HEK293T (cell line): ENCODE measurements at regions not wholly inside any gene's neighbourhood (a gene's known extent, or its start where the extent isn't known, plus 50 kb on each side); places are given as distances from the start of the nearest gene placed in this dataset.

Experiments used
- CTCF ChIA-PET: fragments of 350-600 bp; formaldehyde crosslinking; extraction: SDS; loops from one replicate; lab custom pipeline; 2021; ENCODE audit warnings: antibody characterized with exemption, inconsistent platforms; lab: Yijun Ruan, JAX
- POLR2A ChIA-PET: fragments of 350-600 bp; formaldehyde crosslinking; extraction: SDS; loops from one replicate; lab custom pipeline; 2020; ENCODE audit warnings: antibody characterized with exemption, inconsistent platforms; lab: Yijun Ruan, JAX
- DNase-seq: peaks from one replicate; pipeline ENCODE4 v3.0.0; 2012; ENCODE audit warnings: mixed read lengths; ENCODE audit errors: extremely low spot score
- ARNT ChIP-seq: fragments of 450-650 bp; IDR thresholded peaks from 2 replicates; pipeline ENCODE4 v1.6.1; 2017; ENCODE audit warnings: mild to moderate bottlenecking
- BHLHE40 ChIP-seq: fragments of 450-650 bp; IDR thresholded peaks from 2 replicates; pipeline ENCODE4 v1.6.1; 2016; ENCODE audit warnings: mild to moderate bottlenecking, moderate library complexity, borderline replicate concordance
- CTBP1 ChIP-seq: fragments of 450-650 bp; IDR thresholded peaks from 2 replicates; pipeline ENCODE4 v1.6.1; 2016; ENCODE audit warnings: borderline replicate concordance
- ELF4 ChIP-seq: fragments of 450-650 bp; IDR thresholded peaks from 2 replicates; pipeline ENCODE4 v1.6.1; 2017; ENCODE audit warnings: antibody characterized with exemption
- FOXA1 ChIP-seq: fragments of 450-650 bp; IDR thresholded peaks from 2 replicates; pipeline ENCODE4 v1.6.1; 2016; ENCODE audit warnings: mild to moderate bottlenecking
- FOXK2 ChIP-seq: fragments of 450-650 bp; IDR thresholded peaks from 2 replicates; pipeline ENCODE4 v1.6.1; 2016; ENCODE audit warnings: mild to moderate bottlenecking
- FOXM1 ChIP-seq: fragments of 450-650 bp; IDR thresholded peaks from 2 replicates; pipeline ENCODE4 v1.6.1; 2017; ENCODE audit warnings: mild to moderate bottlenecking, borderline replicate concordance
- HDGF ChIP-seq: fragments of 450-650 bp; IDR thresholded peaks from 2 replicates; pipeline ENCODE4 v1.6.1; 2017; ENCODE audit warnings: antibody characterized with exemption, borderline replicate concordance
- L3MBTL2 ChIP-seq: fragments of 450-650 bp; conservative IDR thresholded peaks from 2 replicates; pipeline ENCODE4 v1.6.1; 2016; ENCODE audit warnings: mild to moderate bottlenecking
- LEF1 ChIP-seq: fragments of 450-650 bp; IDR thresholded peaks from 2 replicates; pipeline ENCODE4 v1.6.1; 2017; ENCODE audit warnings: mild to moderate bottlenecking, borderline replicate concordance
- NFRKB ChIP-seq: fragments of 450-650 bp; IDR thresholded peaks from 2 replicates; pipeline ENCODE4 v1.6.1; 2016; ENCODE audit warnings: mild to moderate bottlenecking, moderate library complexity
- SP1 ChIP-seq: fragments of 450-650 bp; IDR thresholded peaks from 2 replicates; pipeline ENCODE4 v1.6.1; 2017
- SUZ12 ChIP-seq: fragments of 450-650 bp; IDR thresholded peaks from 2 replicates; pipeline ENCODE4 v1.6.1; 2016; ENCODE audit warnings: mild to moderate bottlenecking
- TARDBP ChIP-seq: fragments of 450-650 bp; IDR thresholded peaks from 2 replicates; pipeline ENCODE4 v1.6.1; 2016
- ZNF384 ChIP-seq: fragments of 450-650 bp; IDR thresholded peaks from 2 replicates; pipeline ENCODE4 v1.6.1; 2016
- TF ChIP-seq, protein P1 (sequence below): fragments of 450-650 bp; IDR thresholded peaks from 2 replicates; pipeline ENCODE4 v1.6.1; 2016

GRCh38 chr2:6168485-6168884 is 476.3 kb downstream of the SOX11 start:
- CTCF ChIA-PET = no interaction called here
- no peak for DNase-seq
- POLR2A ChIA-PET = no interaction called here
- TF ChIP-seq FOXM1 = no peak
- TF ChIP-seq LEF1 = no peak
- TF ChIP-seq FOXA1 = no peak
- no peak for TF ChIP-seq BHLHE40
- TF ChIP-seq, protein P1, sequence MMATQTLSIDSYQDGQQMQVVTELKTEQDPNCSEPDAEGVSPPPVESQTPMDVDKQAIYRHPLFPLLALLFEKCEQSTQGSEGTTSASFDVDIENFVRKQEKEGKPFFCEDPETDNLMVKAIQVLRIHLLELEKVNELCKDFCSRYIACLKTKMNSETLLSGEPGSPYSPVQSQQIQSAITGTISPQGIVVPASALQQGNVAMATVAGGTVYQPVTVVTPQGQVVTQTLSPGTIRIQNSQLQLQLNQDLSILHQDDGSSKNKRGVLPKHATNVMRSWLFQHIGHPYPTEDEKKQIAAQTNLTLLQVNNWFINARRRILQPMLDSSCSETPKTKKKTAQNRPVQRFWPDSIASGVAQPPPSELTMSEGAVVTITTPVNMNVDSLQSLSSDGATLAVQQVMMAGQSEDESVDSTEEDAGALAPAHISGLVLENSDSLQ = no peak
- TF ChIP-seq ARNT = no peak
- no peak for TF ChIP-seq SP1
- TF ChIP-seq HDGF = no peak
- no peak for TF ChIP-seq SUZ12
- no peak for TF ChIP-seq L3MBTL2

DNA sequence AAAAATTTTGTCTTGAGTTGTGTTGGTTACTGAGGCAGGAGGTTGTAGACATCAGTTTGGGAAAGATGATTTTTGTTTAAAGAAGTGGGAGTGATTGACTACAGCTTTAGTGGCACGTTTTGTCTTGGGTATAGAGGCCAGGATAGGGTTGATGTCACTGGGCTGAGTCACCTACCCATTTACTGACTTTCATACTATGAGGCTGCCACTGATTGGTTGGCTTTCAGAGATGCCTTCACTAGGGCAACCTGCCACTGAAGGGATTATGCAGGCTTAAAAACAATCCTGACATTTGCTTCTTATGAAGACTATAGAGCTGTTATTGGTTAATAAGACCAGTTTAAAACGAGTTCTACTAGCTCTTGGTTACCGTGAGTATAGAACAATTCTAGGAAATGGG is 479.1 kb downstream of the SOX11 start:
- POLR2A ChIA-PET = no interaction called here
- CTCF ChIA-PET = no interaction called here
- DNase-seq = no peak
- no peak for TF ChIP-seq L3MBTL2
- TF ChIP-seq FOXA1 = no peak
- TF ChIP-seq ZNF384 = no peak
- no peak for TF ChIP-seq HDGF
- no peak for TF ChIP-seq SP1
- TF ChIP-seq ARNT = no peak
- TF ChIP-seq CTBP1 = no peak
- no peak for TF ChIP-seq FOXM1
- TF ChIP-seq LEF1 = no peak
- TF ChIP-seq SUZ12 = no peak
- TF ChIP-seq, protein P1 = no peak
- TF ChIP-seq FOXK2 = no peak
- no peak for TF ChIP-seq NFRKB
- no peak for TF ChIP-seq BHLHE40
- no peak for TF ChIP-seq TARDBP
- TF ChIP-seq ELF4 = no peak

- ChIA-PET CTCF (no interaction called here), POLR2A (no interaction called here)
These were observed 485.6 kb downstream of the SOX11 start for GRCh38 chr2:6177811-6178210.

GRCh38 chr2:6181525-6181924 is 489.3 kb downstream of the SOX11 start:
- POLR2A ChIA-PET = no interaction called here
- TF ChIP-seq HDGF = no peak
- TF ChIP-seq, protein P1 = no peak
- no peak for TF ChIP-seq L3MBTL2
- TF ChIP-seq FOXM1 = no peak
- TF ChIP-seq FOXA1 = no peak
- TF ChIP-seq FOXK2 = no peak
- TF ChIP-seq ELF4 = no peak
- TF ChIP-seq ARNT = no peak
- no peak for TF ChIP-seq NFRKB
- no peak for TF ChIP-seq CTBP1
- TF ChIP-seq ZNF384 = no peak
- TF ChIP-seq BHLHE40 = no peak
- TF ChIP-seq LEF1 = no peak
- no peak for TF ChIP-seq SUZ12
- no peak for TF ChIP-seq TARDBP
- TF ChIP-seq SP1 = no peak
- CTCF ChIA-PET = no interaction called here
- no peak for DNase-seq

More at GRCh38 chr2:6177811-6178210, 485.6 kb downstream of the SOX11 start:
- no peak for DNase-seq
- TF ChIP-seq SP1 (no peak), CTBP1 (no peak), ZNF384 (no peak)
- TF ChIP-seq, protein P1 = no peak

DNA sequence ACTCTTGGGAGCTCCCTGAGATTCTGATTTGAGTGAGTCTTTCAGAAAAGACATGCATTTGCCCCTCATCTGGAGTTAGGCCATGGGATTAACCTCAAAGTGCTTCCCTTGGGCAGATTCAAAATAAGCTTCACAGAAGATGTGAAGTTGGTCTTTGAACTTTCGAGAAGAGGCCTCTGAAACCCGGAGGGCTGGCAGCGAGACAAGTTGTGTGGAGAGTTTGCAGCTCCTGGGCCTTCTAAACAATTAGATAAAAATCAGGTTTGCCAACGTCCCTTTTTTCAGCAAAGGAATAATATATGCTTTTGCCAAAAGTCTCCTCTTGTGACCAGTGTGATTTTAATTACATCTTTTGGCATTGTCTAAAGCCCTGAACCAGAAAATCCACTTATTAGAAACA is 489.7 kb downstream of the SOX11 start:
- no peak for TF ChIP-seq TARDBP
- no peak for TF ChIP-seq HDGF
- TF ChIP-seq LEF1 = no peak
- ChIA-PET POLR2A (no interaction called here), CTCF (no interaction called here)
- DNase-seq = no peak

- ChIA-PET POLR2A (no interaction called here), CTCF (no interaction called here)
- TF ChIP-seq LEF1 (no peak), HDGF (no peak), NFRKB (no peak)
These were observed 491.0 kb downstream of the SOX11 start for GRCh38 chr2:6183226-6183625.

More at GRCh38 chr2:6183226-6183625, 491.0 kb downstream of the SOX11 start:
- DNase-seq = no peak
